Peyer's patch (tissue), 4 donors: ENCODE measurements at regions not wholly inside any gene's neighbourhood (a gene's known extent, or its start where the extent isn't known, plus 50 kb on each side); places are given as distances from the start of the nearest gene placed in this dataset.

Source experiments
- POLR2A ChIP-seq, 2 donors: fragments of 450-650 bp; IDR thresholded peaks; one replicate each; pipeline ENCODE4 v1.5.1; 2017; ENCODE audit warnings: antibody characterized with exemption in 2 of 2, mild to moderate bottlenecking in 2 of 2, moderate library complexity in 2 of 2
- TF ChIP-seq, protein P1 (sequence below), 6 experiments: fragments of 450-650 bp in 4 of 6; fragments of 200-600 bp in 2 of 6; sonication (generic) in 1 of 6; IDR thresholded peaks; one replicate each; pipeline ENCODE4 v1.5.1; 2017 to 2019; ENCODE audit warnings: antibody characterized with exemption in 6 of 6, mild to moderate bottlenecking in 3 of 6, moderate library complexity in 1 of 6

DNA sequence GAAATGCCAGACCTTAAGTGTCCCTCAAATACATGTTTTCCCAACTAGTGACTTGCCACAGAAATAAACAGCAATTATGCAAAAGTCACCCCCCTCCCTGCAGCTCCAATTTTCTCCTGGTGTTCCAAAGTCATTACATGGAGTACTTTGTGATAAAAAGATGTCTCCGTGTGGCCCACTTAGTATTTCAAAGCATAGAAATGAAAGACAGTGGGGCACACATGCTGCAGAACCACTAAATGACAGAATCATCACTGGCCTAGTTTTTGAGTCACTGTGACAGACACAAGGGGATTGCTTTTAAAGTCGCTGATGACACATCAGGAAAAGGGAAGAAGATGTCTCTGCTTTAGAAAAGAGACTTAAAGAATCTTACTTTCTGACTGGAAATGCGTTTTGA lies 323.4 kb downstream of the PSAT1 start:
- TF ChIP-seq, protein P1, sequence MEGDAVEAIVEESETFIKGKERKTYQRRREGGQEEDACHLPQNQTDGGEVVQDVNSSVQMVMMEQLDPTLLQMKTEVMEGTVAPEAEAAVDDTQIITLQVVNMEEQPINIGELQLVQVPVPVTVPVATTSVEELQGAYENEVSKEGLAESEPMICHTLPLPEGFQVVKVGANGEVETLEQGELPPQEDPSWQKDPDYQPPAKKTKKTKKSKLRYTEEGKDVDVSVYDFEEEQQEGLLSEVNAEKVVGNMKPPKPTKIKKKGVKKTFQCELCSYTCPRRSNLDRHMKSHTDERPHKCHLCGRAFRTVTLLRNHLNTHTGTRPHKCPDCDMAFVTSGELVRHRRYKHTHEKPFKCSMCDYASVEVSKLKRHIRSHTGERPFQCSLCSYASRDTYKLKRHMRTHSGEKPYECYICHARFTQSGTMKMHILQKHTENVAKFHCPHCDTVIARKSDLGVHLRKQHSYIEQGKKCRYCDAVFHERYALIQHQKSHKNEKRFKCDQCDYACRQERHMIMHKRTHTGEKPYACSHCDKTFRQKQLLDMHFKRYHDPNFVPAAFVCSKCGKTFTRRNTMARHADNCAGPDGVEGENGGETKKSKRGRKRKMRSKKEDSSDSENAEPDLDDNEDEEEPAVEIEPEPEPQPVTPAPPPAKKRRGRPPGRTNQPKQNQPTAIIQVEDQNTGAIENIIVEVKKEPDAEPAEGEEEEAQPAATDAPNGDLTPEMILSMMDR (IDR thresholded peaks at IDR 0.05): no peak
- TF ChIP-seq POLR2A (IDR thresholded peaks at IDR 0.05): no peak
